K562 (cell line): ENCODE measurements at regions not wholly inside any gene's neighbourhood (a gene's known extent, or its start where the extent isn't known, plus 50 kb on each side); places are given as distances from the start of the nearest gene placed in this dataset.

Experiments
- ATAC-seq: fragments of 200-7000 bp; cut with Tn5 transposase; 3 replicates; pipeline ENCODE4 v1.9.1; 2020; ENCODE audit warnings: moderate library complexity
- BruUV-seq: library from RNA; stranded (reverse); fragments of 400-500 nt; replicated peaks from 2 replicates; lab custom pipeline; 2021; lab: Mats Ljungman, UMichigan
- CTCF ChIA-PET: fragments of 300-600 bp; formaldehyde crosslinking; extraction: SDS; loops from one replicate; lab custom pipeline; 2021; ENCODE audit warnings: low intra/inter-chr PET ratio; lab: Yijun Ruan, JAX
- POLR2A ChIA-PET: fragments of 300-600, 350-650 bp; sonication (Branson Sonifier 250); formaldehyde crosslinking; extraction: SDS; loops from one replicate; lab custom pipeline; 2021; ENCODE audit warnings: antibody characterized with exemption, inconsistent platforms; lab: Yijun Ruan, JAX
- DNase-seq, 4 experiments: peaks; one replicate each; pipeline versions ENCODE4 v3.0.0 to v3.0.0-alpha.2; 2011 to 2018; ENCODE audit warnings: low spot score in 3 of 4, mixed read lengths in 3 of 4; ENCODE audit errors: extremely low read depth in 1 of 4
- FAIRE-seq: peaks from 2 replicates; lab custom pipeline; 2011; peaks lifted over from hg19 to GRCh38; lab: Jason Lieb, UNC
- H2AFZ ChIP-seq: 2 replicates; pipeline ENCODE4 v1.6.0; 2011; ENCODE audit warnings: low read depth, low read length, control low read depth, inconsistent platforms
- H3K27ac ChIP-seq: fragments of 200-600 bp; 3 replicates; pipeline ENCODE4 v1.8.0; 2011; ENCODE audit warnings: low read depth, mild to moderate bottlenecking, control low read depth, inconsistent platforms, low read length, moderate library complexity, mixed read lengths; ENCODE audit errors: extremely low read depth
- H3K27me3 ChIP-seq, 2 experiments: fragments of 300-600 bp in 1 of 2; 2 replicates in 1 of 2; 3 replicates in 1 of 2; pipeline versions ENCODE4 v1.6.0 to v1.8.0; 2011; ENCODE audit warnings: inconsistent platforms in 2 of 2, low read length in 2 of 2, mild to moderate bottlenecking in 1 of 2, mixed read lengths in 1 of 2, moderate library complexity in 1 of 2; ENCODE audit not compliant: control insufficient read depth in 2 of 2, insufficient read depth in 2 of 2
- H3K36me3 ChIP-seq: fragments of 300-600 bp; 3 replicates; pipeline ENCODE4 v1.8.0; 2011; ENCODE audit warnings: mild to moderate bottlenecking, low read length, inconsistent platforms; ENCODE audit not compliant: control insufficient read depth, insufficient read depth
- H3K4me1 ChIP-seq, 2 experiments: fragments of 200-600 bp in 1 of 2; replicated peaks in 1 of 2; 2 replicates in 1 of 2; 3 replicates in 1 of 2; pipeline versions ENCODE4 v1.5.1 to v1.8.0; 2011; ENCODE audit warnings: inconsistent platforms in 2 of 2, low read length in 2 of 2, mild to moderate bottlenecking in 1 of 2, mixed read lengths in 1 of 2, moderate library complexity in 1 of 2; ENCODE audit not compliant: control insufficient read depth in 2 of 2, insufficient read depth in 2 of 2
- H3K4me2 ChIP-seq: 2 replicates; pipeline ENCODE4 v1.6.1; 2011; ENCODE audit warnings: low read length, control low read depth, inconsistent platforms, mixed read lengths; ENCODE audit not compliant: insufficient read depth
- H3K4me3 ChIP-seq: fragments of 200-600 bp; sonication (generic), shearing (Covaris generic); 2 replicates; pipeline ENCODE4 v1.5.1; 2016; ENCODE audit warnings: control low read depth, inconsistent platforms
- H3K79me2 ChIP-seq: fragments of 200-600 bp; 3 replicates; pipeline ENCODE4 v1.8.0; 2011; ENCODE audit warnings: low read length, inconsistent platforms; ENCODE audit not compliant: control insufficient read depth, insufficient read depth
- H3K9ac ChIP-seq, 2 experiments: 2 replicates each; pipeline versions ENCODE4 v1.6.0 to v1.6.1; 2011; ENCODE audit warnings: low read depth in 2 of 2, low read length in 2 of 2, control low read depth in 1 of 2, inconsistent platforms in 1 of 2, mild to moderate bottlenecking in 1 of 2, mixed read lengths in 1 of 2; ENCODE audit not compliant: insufficient read depth in 1 of 2
- H3K9me1 ChIP-seq: one replicate; pipeline ENCODE4 v1.6.0; 2011; ENCODE audit warnings: inconsistent platforms, mild to moderate bottlenecking, low read length, moderate library complexity; ENCODE audit not compliant: control insufficient read depth, insufficient read depth
- H3K9me3 ChIP-seq: replicated peaks from 2 replicates; pipeline ENCODE4 v1.5.1; 2011; ENCODE audit warnings: low read depth, low read length, inconsistent platforms; ENCODE audit not compliant: control insufficient read depth, insufficient read depth
- H4K20me1 ChIP-seq: replicated peaks from 2 replicates; pipeline ENCODE4 v1.6.1; 2011; ENCODE audit warnings: low read length, inconsistent platforms, mixed read lengths; ENCODE audit not compliant: control insufficient read depth, insufficient read depth
- FOSL1 ChIP-seq: fragments of 200-800 bp; sonication (Bioruptor generic); conservative IDR thresholded peaks from 2 replicates; pipeline ENCODE4 v1.6.1; 2016; ENCODE audit warnings: missing genetic modification characterization, missing compliant biosample characterization
- HDAC2 ChIP-seq: fragments of 450-650 bp; IDR thresholded peaks from 2 replicates; pipeline ENCODE4 v1.6.1; 2016; ENCODE audit warnings: mild to moderate bottlenecking
- THRAP3 ChIP-seq: fragments of 450-650 bp; IDR thresholded peaks from 2 replicates; pipeline ENCODE4 v1.6.1; 2016; ENCODE audit warnings: mild to moderate bottlenecking, inconsistent platforms, borderline replicate concordance
- WGBS: fragments of 100-300 bp; shearing (Covaris generic); methylation state at CpG from one replicate; pipeline ENCODE4 v1.1.6; 2016; ENCODE audit warnings: low coverage, mixed read lengths; ENCODE audit not compliant: insufficient coverage; ENCODE audit errors: missing lambda C conversion rate; 5-methylcytosine and 5-hydroxymethylcytosine counted together
- in situ Hi-C: fragments of 300-500 bp; cut with MboI; formaldehyde crosslinking; loops from 4 replicates; pipeline ENCODE4 v1.15.0; 2018; ENCODE audit warnings: inconsistent platforms, mixed read lengths
- intact Hi-C: fragments of 100-400 bp; cut with micrococcal nuclease; formaldehyde crosslinking; loops from 2 replicates; pipeline ENCODE4 v1.14.2; 2022

- Histone ChIP-seq H2AFZ (no peak overlapping the region), H4K20me1 (no peaks in the 10 kb centered on the region), H3K9me1 (no peaks in the 10 kb centered on the region), H3K79me2 (no peaks in the 10 kb centered on the region), H3K9me3 (0 out of 2 replicates have a peak, but pooled peaks cover 2% of the 10 kb centered on the region), H3K36me3 (no peaks in the 10 kb centered on the region), H3K27ac (no peak overlapping the region), H3K27me3 (no peaks in the 10 kb centered on the region), H3K4me3 (no peak overlapping the region), H3K4me2 (no peak overlapping the region), H3K9ac (no peak overlapping the region), H3K4me1 (no peaks in the 10 kb centered on the region)
- no peak for TF ChIP-seq FOSL1 (tag)
- 2% methylated on average over 3 of the region's 3 CpGs for WGBS
- no peak for FAIRE-seq
- ChIA-PET POLR2A (no interaction called here), CTCF (no interaction called here)
- in situ Hi-C loops, result no loop called here
- no peak for ATAC-seq
- no peak for DNase-seq
- intact Hi-C loops, result no loop called here
- no TSS peak for BruUV-seq
Measured at GRCh38 chr2:123495241-123495640, 529.8 kb upstream of the CNTNAP5 start.

- Histone ChIP-seq H3K4me2 (no peak overlapping the region), H3K27me3 (no peaks in the 10 kb centered on the region), H3K9me1 (no peaks in the 10 kb centered on the region), H3K4me1 (no peaks in the 10 kb centered on the region), H3K9me3 (no peaks in the 10 kb centered on the region; the same call in 1 of the 2 replicates), H4K20me1 (no peaks in the 10 kb centered on the region), H3K79me2 (no peaks in the 10 kb centered on the region), H3K36me3 (no peaks in the 10 kb centered on the region), H2AFZ (no peak overlapping the region), H3K27ac (no peak overlapping the region), H3K4me3 (no peak overlapping the region), H3K9ac (no peak overlapping the region)
- CTCF ChIA-PET, result no interaction called here
- no peak for ATAC-seq
- intact Hi-C loops (no loop called here), in situ Hi-C loops (no loop called here)
- POLR2A ChIA-PET, result no interaction called here
- DNase-seq, result no peak
- TF ChIP-seq THRAP3 (no peak), HDAC2 (no peak)
- no TSS peak for BruUV-seq
- WGBS, result 0% methylated on average over 1 of the region's 1 CpG
- no peak for FAIRE-seq
Measured at GRCh38 chr2:123500346-123500745, 524.7 kb upstream of the CNTNAP5 start.
